NCI-H345 (cell line): ENCODE measurements at regions not wholly inside any gene's neighbourhood (a gene's known extent, or its start where the extent isn't known, plus 50 kb on each side); places are given as distances from the start of the nearest gene placed in this dataset.

Source experiments
- DNase-seq: peaks from one replicate; lab custom pipeline; 2025; lab: John Stamatoyannopoulos, UW

DNA sequence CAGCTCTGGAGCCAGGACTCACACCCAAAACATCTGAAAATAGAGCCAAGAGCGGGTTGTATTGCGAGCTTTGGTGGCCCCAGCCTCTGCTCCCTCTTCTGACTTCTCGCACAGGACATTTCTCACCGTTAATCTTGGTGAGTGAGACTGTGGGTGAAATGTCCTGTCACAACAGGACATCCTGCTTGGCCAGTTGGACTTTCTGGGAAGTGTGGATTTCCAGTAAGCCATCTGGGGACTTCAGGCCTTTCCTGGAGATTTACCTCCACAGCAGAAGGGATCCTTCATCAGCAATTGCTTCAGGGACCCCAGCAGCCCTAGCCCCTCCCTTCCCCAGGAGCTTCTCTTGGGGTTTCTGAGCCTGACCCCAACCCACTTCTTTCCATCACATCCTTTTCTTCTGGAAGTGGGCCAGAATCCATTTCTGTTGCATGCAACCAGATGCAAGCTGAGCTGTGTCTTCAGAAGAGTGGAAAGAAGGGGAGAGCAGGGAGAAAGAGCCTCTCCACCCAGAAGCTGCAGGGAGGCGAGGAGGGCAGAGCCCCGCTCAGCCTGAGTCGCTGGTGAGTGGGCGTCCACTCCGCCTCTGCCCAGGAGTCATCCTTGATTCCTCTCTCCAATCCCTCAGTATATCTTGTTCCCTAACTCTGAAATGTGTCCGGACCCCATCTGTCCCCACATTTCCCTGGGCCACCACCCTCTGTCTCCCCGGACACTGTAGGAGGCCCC, 50.3 kb upstream of the GADD45G start:
- no peak for DNase-seq

- no peak for DNase-seq
These were observed 51.3 kb upstream of the GADD45G start for GRCh38 chr9:89553451-89554010.

GRCh38 chr9:89550346-89550927, 52.5 kb upstream of the SEMA4D start:
- no peak for DNase-seq

GRCh38 chr9:89549031-89549644, 51.2 kb upstream of the SEMA4D start:
- DNase-seq, result peak; percentile 54

DNA sequence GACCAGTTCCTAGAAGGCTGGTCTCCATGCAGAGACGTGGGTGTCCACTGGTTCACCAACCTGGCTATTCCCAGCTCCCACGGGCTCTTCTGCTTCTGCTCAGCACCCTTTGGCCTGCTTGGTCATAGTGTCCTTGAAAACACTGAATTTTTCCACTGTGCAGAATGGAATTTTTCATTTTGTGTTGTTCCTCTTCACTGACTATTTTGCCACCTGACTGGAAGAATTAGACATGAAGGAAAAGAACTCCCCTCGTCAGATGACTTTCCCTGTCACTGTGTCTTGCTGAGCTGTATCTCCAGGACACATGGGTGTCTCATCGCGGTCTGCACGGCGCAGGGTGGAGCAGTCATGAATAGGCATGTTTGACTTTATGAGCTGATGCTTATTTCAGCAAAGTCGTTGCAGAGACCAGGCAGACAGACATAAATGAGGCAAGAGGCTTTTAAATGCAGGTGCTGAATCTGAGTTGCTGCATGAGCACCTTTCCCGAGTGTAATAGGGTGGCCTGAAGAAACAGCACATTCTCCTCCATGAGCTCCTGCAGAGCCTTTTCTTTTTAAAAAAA, 50.2 kb upstream of the SEMA4D start:
- DNase-seq, result no peak
